ENCODE measurements at regions not wholly inside any gene's neighbourhood (a gene's known extent, or its start where the extent isn't known, plus 50 kb on each side); places are given as distances from the start of the nearest gene placed in this dataset.

DNA sequence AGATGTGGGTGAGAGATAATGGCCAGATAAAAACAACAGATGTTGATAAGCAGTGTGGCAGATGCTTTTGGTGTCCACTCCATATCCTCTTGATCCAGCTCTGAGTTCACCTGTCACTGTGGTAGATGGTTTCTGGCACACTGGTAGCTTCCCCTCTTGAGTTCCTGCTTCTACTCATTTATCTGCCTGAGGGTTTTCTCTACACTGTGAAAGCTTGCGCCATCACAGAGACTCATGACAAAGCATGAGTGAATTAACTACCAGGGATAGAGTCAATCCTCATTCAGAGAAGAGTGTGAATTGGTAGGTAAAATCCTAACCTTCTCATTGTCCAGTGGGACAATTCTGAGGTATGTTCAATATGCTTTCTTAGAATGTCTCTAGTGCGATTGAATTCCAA is 50.0 kb upstream of the ARHGEF26 start:
- TF ChIP-seq, protein P1, sequence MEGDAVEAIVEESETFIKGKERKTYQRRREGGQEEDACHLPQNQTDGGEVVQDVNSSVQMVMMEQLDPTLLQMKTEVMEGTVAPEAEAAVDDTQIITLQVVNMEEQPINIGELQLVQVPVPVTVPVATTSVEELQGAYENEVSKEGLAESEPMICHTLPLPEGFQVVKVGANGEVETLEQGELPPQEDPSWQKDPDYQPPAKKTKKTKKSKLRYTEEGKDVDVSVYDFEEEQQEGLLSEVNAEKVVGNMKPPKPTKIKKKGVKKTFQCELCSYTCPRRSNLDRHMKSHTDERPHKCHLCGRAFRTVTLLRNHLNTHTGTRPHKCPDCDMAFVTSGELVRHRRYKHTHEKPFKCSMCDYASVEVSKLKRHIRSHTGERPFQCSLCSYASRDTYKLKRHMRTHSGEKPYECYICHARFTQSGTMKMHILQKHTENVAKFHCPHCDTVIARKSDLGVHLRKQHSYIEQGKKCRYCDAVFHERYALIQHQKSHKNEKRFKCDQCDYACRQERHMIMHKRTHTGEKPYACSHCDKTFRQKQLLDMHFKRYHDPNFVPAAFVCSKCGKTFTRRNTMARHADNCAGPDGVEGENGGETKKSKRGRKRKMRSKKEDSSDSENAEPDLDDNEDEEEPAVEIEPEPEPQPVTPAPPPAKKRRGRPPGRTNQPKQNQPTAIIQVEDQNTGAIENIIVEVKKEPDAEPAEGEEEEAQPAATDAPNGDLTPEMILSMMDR (conservative IDR thresholded peaks at IDR 0.05 in 1 of 2, IDR thresholded peaks at IDR 0.05 in 1 of 2; ENCODE audit: low read depth in 1 of 2, low read length in 2 of 2), result no peak
- TF ChIP-seq EZH2 (IDR thresholded peaks at IDR 0.05; ENCODE audit: low read length, missing control alignments), result no peak
- no peak for DNase-seq (ENCODE audit: low read depth in 2 of 2)
- no peak overlapping the region for H3K9ac ChIP-seq (ENCODE audit: insufficient read depth, low read length)
- H4K20me1 ChIP-seq (ENCODE audit: control insufficient read depth, extremely low read depth, insufficient read depth, low read length), result no peaks in the 10 kb centered on the region
- H3K4me2 ChIP-seq (ENCODE audit: extremely low read depth, insufficient read depth, low read length), result no peak overlapping the region
- no peaks in the 10 kb centered on the region for H3K27me3 ChIP-seq (ENCODE audit: control insufficient read depth, insufficient read depth, low read length)
- no peak overlapping the region for H2AFZ ChIP-seq (ENCODE audit: low read length)
- H3K27ac ChIP-seq (ENCODE audit: insufficient read depth, low read length), result no peak overlapping the region
- no peaks in the 10 kb centered on the region for H3K9me3 ChIP-seq (ENCODE audit: control insufficient read depth, insufficient read depth, low read depth, low read length)
- no peaks in the 10 kb centered on the region for H3K79me2 ChIP-seq (ENCODE audit: control insufficient read depth, insufficient read depth, low read length)
- no peaks in the 10 kb centered on the region for H3K4me1 ChIP-seq (ENCODE audit: control insufficient read depth, extremely low read depth, insufficient read depth, low read length)
- no peak overlapping the region for H3K4me3 ChIP-seq (replicated peaks in 1 of 4; ENCODE audit: control extremely low read depth in 1 of 4, insufficient read depth in 1 of 4, low read depth in 3 of 4, low read length in 4 of 4)
- no peaks in the 10 kb centered on the region for H3K36me3 ChIP-seq (ENCODE audit: control insufficient read depth, insufficient read depth, low read length)

Data from fibroblast of lung (primary cell).